Smooth muscle cell (in vitro differentiated cells): ENCODE measurements at regions not wholly inside any gene's neighbourhood (a gene's known extent, or its start where the extent isn't known, plus 50 kb on each side); places are given as distances from the start of the nearest gene placed in this dataset.
A peak's percentile ranks its signal among the peaks of the same experiment; 100 is the strongest.

Experiments used
- DNase-seq: peaks from one replicate; lab custom pipeline; 2025; ENCODE audit not compliant: unreplicated experiment; lab: John Stamatoyannopoulos, UW
- H2AFZ ChIP-seq: fragments of 200-600 bp; sonication (generic); 2 replicates; pipeline ENCODE4 v1.6.0; 2016; ENCODE audit warnings: antibody characterized with exemption, low read depth, mild to moderate bottlenecking
- H3F3A ChIP-seq: fragments of 200-600 bp; sonication (generic); 2 replicates; pipeline ENCODE4 v1.6.0; 2017; ENCODE audit warnings: antibody characterized with exemption, low read depth
- H3K27ac ChIP-seq: fragments of 200-600 bp; sonication (generic); 2 replicates; pipeline ENCODE4 v1.5.1; 2016; ENCODE audit warnings: low read depth, mild to moderate bottlenecking
- H3K27me3 ChIP-seq: fragments of 200-600 bp; sonication (generic); 2 replicates; pipeline ENCODE4 v1.6.1; 2016; ENCODE audit warnings: low read depth, mild to moderate bottlenecking
- H3K36me3 ChIP-seq: fragments of 200-600 bp; sonication (generic); 2 replicates; pipeline ENCODE4 v1.5.1; 2016; ENCODE audit warnings: low read depth
- H3K4me1 ChIP-seq: fragments of 200-600 bp; sonication (generic); 2 replicates; pipeline ENCODE4 v1.5.1; 2016; ENCODE audit warnings: low read depth
- H3K4me2 ChIP-seq: fragments of 200-600 bp; sonication (generic); 2 replicates; pipeline ENCODE4 v1.6.0; 2016; ENCODE audit warnings: mild to moderate bottlenecking
- H3K4me3 ChIP-seq: fragments of 200-600 bp; sonication (generic); 2 replicates; pipeline ENCODE4 v1.5.1; 2016; ENCODE audit warnings: mild to moderate bottlenecking
- H3K79me2 ChIP-seq: fragments of 200-600 bp; sonication (generic); 2 replicates; pipeline ENCODE4 v1.6.0; 2016; ENCODE audit warnings: low read depth, mild to moderate bottlenecking
- H3K9ac ChIP-seq: fragments of 200-600 bp; sonication (generic); 2 replicates; pipeline ENCODE4 v1.6.0; 2016; ENCODE audit warnings: low read depth
- H3K9me3 ChIP-seq: fragments of 200-600 bp; sonication (generic); replicated peaks from 2 replicates; pipeline ENCODE4 v1.5.1; 2016; ENCODE audit warnings: low read depth
- H4K20me1 ChIP-seq: fragments of 200-600 bp; sonication (generic); 2 replicates; pipeline ENCODE4 v1.6.0; 2016; ENCODE audit warnings: low read depth
- CTCF ChIP-seq: fragments of 200-600 bp; sonication (generic); IDR thresholded peaks from 2 replicates; pipeline ENCODE4 v1.5.1; 2017; ENCODE audit warnings: borderline replicate concordance, mild to moderate bottlenecking, antibody characterized with exemption; ENCODE audit not compliant: insufficient read depth, poor library complexity, severe bottlenecking
- WGBS: methylation state at CpG from one replicate; pipeline ENCODE4 v1.1.7; 2016; ENCODE audit warnings: low lambda C conversion rate; 5-methylcytosine and 5-hydroxymethylcytosine counted together

DNA sequence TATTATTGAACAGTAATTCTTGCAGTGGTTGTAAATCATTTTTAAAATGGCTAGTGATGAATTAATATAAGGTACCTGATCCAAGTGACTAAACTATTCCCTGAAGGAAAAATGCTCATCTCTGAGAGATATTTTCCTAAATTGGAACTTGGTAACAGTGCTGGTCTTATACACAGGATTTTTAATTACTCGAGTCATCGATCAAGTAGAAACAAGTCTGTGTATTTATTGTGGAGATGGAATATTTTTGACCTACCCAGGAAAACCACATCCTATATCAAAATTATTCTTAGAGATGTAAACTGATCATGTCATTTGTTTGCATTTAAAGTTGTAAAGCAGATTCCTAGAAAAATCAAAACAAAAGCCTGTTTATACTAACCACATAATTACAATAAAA is 166.9 kb downstream of the MOXD1 start:
- no peak overlapping the region for H3K9ac ChIP-seq
- no peaks in the 10 kb centered on the region for H3K79me2 ChIP-seq
- H3F3A ChIP-seq, result no peaks in the 10 kb centered on the region
- no peaks in the 10 kb centered on the region for H3K9me3 ChIP-seq
- H4K20me1 ChIP-seq, result no peaks in the 10 kb centered on the region
- no peak overlapping the region for H3K4me3 ChIP-seq
- no peaks in the 10 kb centered on the region for H3K27me3 ChIP-seq
- no peak for DNase-seq
- H3K4me1 ChIP-seq, result no peaks in the 10 kb centered on the region
- no peak for TF ChIP-seq CTCF
- H3K27ac ChIP-seq, result no peak overlapping the region
- no peak overlapping the region for H3K4me2 ChIP-seq
- 96% methylated on average over 2 of the region's 2 CpGs for WGBS
- H3K36me3 ChIP-seq, result no peaks in the 10 kb centered on the region
- H2AFZ ChIP-seq, result no peak overlapping the region

GRCh38 chr6:132231121-132231884 is 170.0 kb downstream of the MOXD1 start:
- Histone ChIP-seq H3K4me1 (no peaks in the 10 kb centered on the region), H3K27ac (no peak overlapping the region), H3K4me3 (no peak overlapping the region), H3K9ac (no peak overlapping the region), H3K79me2 (no peaks in the 10 kb centered on the region), H3F3A (no peaks in the 10 kb centered on the region), H3K9me3 (no peaks in the 10 kb centered on the region), H4K20me1 (no peaks in the 10 kb centered on the region), H3K27me3 (no peaks in the 10 kb centered on the region), H3K4me2 (no peak overlapping the region), H2AFZ (no peak overlapping the region), H3K36me3 (no peaks in the 10 kb centered on the region)
- DNase-seq, result no peak
- TF ChIP-seq CTCF, result no peak
- WGBS, result 93% methylated on average over 4 of the region's 4 CpGs

DNA sequence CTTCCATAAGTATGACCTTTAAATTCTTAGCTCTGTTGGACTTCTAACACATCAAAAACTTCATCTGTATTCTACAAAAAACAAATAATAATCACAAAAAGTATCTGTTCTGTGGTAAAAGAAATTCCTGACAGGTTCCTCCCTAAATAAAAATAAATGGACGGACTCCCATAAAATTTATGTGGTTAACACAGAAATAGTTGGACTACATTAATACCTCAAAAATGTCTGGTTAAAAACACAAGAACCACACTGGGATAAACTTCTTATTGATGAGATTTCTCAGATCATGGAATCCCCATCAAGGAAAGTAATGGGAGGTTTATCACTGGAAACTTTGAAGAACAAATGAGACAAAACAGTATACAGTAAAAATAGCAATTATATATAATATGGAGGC is 172.4 kb downstream of the MOXD1 start:
- Histone ChIP-seq H3K4me1 (no peaks in the 10 kb centered on the region), H3K27ac (no peak overlapping the region), H3K27me3 (no peaks in the 10 kb centered on the region), H3K79me2 (no peaks in the 10 kb centered on the region), H4K20me1 (no peaks in the 10 kb centered on the region), H3K36me3 (no peaks in the 10 kb centered on the region), H2AFZ (no peak overlapping the region), H3K4me3 (no peak overlapping the region), H3K4me2 (peak overlapping the region; percentile 3), H3F3A (no peaks in the 10 kb centered on the region), H3K9me3 (no peaks in the 10 kb centered on the region), H3K9ac (no peak overlapping the region)
- WGBS, result 24% methylated on average over 1 of the region's 1 CpG
- no peak for TF ChIP-seq CTCF
- no peak for DNase-seq

GRCh38 chr6:132227904-132228303 is 173.4 kb downstream of the MOXD1 start:
- Histone ChIP-seq H3K36me3 (no peaks in the 10 kb centered on the region), H3K27ac (no peak overlapping the region), H3F3A (no peaks in the 10 kb centered on the region), H3K27me3 (no peaks in the 10 kb centered on the region), H2AFZ (no peak overlapping the region), H3K4me1 (no peaks in the 10 kb centered on the region), H3K9ac (no peak overlapping the region), H4K20me1 (no peaks in the 10 kb centered on the region), H3K79me2 (no peaks in the 10 kb centered on the region), H3K9me3 (no peaks in the 10 kb centered on the region), H3K4me3 (no peak overlapping the region), H3K4me2 (peak overlapping the region; percentile 56)
- no peak for TF ChIP-seq CTCF
- DNase-seq, result no peak
